NCI-H1694 (cell line): ENCODE measurements at regions not wholly inside any gene's neighbourhood (a gene's known extent, or its start where the extent isn't known, plus 50 kb on each side); places are given as distances from the start of the nearest gene placed in this dataset.
"Not testable (repeated sequence)": the region's sequence is repeated elsewhere in the genome, so short reads cannot be mapped to it uniquely, and the experiment has no call there.

Source experiments
- DNase-seq: peaks from one replicate; lab custom pipeline; 2025; lab: John Stamatoyannopoulos, UW

GRCh38 chr1:157460381-157460780 lies 91.9 kb downstream of the FCRL5 start:
- DNase-seq, result no peak

DNA sequence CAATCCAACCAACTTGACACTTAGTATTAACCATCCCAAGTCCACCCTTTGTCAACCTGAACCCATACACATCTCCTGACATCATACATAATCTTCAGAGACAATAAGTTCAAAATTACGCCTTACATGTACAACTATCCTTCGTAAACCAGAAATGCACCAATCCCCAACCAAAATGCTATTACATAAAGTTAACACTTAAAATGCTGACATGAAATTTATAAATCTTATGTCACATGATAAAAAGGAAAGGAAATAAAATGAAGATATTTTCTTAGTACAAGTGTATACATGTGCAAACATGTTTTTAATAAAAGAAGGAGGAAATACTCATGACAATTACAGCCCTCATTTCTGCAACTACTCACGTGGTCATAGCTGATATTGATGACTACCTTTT lies 95.0 kb downstream of the FCRL5 start:
- no peak for DNase-seq

DNA sequence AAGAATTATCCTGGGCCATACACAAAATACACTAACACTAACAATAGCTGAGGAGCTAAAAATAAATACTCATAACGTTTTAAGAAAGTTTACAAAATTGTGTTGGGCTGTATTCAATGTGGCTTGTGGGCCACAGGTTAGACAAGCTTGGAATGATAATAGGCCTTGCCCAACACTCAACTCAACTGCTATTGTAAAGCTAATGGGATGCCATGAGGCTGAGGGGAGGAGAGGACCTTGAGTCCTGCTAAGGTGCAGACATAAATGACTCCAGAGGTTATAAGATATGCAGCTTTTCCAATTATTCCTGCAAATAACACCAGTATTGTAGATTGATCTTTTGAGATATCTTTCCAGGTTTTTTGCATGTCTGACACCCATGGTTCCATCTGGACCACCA lies 97.0 kb downstream of the FCRL5 start:
- no peak for DNase-seq

DNA sequence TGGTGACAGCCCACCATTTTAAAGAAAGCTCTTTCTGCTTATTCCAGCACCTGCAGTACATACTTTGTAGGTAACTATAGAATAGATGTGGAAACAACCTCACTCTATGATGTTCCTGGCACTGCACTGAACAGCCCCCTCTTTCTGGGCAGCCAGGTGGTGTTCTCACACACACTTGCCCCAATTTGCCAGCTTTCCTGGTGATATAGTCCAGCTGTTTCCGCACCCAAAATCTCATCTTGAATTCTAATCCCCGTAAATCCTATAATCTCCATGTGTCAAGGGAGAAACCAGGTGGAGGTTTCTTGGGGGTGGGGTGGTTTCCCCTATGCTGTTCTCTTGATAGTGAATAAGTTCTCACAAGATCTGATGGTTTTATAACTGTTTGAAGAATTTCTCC lies 102.2 kb downstream of the FCRL5 start:
- DNase-seq, result no peak

GRCh38 chr1:157448636-157449035 lies 103.7 kb downstream of the FCRL5 start:
- DNase-seq, result no peak

DNA sequence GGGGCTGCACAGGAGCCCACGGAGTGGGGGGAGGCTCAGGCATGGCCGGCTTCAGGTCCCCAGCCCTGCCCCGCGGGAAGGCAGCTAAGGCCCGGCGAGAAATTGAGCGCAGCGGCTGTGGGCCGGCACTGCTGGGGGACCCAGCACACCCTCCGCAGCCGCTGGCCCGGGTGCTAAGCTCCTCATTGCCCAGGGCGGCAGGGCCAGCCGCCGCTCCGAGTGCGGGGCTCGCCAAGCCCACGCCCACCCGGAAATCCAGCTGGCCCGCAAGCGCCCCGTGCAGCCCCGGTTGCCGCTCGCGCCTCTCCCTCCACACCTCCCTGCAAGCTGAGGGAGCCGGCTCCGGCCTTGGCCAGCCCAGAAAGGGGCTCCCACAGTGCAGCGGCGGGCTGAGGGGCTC lies 106.0 kb downstream of the FCRL5 start:
- not testable (repeated sequence) for DNase-seq

- not testable (repeated sequence) for DNase-seq
These were observed 106.6 kb downstream of the FCRL5 start for GRCh38 chr1:157445616-157446140.

DNA sequence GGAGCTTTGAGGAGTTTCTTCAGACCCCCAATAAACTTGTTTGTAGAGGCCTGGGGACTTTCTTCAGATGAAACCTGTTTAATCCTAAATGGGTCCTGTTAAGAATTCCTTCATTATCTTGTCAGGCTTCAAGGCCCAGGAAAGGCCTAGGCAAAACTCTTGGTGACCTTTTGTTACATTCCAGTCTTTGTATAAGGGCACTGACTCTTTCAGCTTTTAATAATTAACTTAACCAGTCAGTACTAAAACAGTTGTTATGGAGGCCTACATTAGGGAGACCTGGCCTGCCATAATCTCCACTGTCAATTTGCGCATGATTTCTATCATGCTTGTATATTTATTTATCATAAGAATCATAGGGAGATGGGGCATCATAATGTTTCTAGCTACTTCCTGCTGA lies 110.2 kb downstream of the FCRL5 start:
- no peak for DNase-seq

GRCh38 chr1:157439302-157439954 lies 112.9 kb downstream of the FCRL5 start:
- no peak for DNase-seq

DNA sequence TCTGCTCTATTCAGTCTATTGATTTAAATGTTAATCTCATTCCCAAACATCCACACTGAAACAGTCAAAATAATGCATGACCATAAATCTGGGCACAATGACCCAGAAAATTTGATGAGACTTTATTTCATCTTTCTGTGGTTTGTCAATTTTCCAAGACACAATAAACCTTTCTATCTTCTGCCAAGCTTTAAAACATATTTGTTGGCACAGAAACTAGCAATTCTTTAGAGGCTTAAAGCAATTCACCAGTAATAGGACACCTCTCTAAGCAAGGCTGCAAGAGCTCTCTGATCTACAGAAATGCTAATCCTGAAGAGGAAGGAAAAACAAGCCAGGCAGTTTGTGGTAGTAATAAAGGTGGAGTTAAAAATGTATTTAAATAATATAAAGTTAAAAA lies 113.7 kb downstream of the FCRL5 start:
- DNase-seq, result no peak

DNA sequence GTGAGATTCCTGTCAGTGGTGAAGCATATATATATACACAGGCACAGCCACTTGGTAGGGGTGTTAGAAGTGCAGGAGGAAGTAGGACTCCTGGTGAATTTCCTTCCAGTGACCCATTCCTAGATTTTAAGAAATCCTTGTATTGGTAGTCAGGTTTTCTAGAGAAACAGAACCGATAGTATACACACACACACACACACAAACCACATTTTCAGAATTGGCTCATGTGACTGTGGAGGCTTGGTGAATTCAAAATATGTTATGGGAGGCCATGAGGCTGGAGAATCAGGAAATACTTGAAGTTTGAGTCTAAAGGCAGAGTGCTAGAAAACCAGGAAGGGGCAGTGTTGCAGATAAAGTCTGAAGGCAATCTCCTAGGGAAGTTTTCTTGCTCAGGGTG lies 114.2 kb downstream of the FCRL5 start:
- no peak for DNase-seq

DNA sequence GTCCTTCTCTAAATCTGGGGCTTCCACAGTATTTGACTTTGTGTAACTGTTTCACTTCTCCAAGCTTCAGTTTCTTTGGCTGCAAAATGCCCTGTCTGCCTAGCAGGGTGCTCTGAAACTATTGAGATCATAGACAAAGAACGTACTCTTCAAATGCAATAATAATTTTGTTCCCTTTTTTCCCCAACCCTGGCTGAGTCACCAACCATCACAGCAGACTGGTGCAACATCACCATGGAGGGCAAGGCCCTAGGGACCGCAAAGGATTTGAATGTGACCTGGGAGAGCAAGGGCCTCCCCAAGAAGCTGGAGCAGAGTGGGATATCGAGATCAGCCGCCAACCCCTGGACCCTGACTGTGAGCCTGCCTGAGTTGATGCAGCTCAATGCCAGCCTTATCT lies 115.0 kb downstream of the FCRL5 start:
- no peak for DNase-seq

GRCh38 chr1:157431751-157432150 lies 120.6 kb downstream of the FCRL5 start:
- no peak for DNase-seq

DNA sequence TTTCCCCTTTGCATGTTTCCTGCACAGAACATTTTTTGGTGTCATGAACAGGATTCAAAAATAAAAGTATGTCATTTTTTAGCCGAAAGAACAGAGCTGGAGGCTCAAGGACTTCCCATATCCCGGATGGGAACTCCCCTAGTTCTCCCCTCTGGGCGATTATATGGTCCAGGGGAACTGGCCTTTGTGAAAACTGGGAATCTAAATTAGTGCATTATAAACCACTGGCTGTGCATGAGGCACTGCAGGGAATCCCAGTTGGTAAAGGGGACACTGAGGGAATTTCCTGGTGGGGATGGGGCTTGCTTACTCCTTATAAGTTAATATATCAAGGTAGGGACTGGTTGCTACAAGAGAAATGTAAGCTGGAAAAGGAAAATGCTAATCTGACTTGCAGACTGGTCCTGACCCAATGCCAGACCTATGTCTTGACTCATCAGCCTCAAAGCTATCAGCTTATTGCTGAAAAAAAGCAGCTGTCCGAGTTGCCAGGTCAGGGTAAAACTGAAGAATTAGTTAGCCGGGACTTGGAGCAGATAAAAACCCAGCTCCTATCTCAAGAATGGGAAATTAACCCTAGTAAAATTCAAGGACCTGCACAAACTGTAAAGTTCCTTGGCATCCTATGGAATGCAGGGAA lies 122.6 kb downstream of the FCRL5 start:
- DNase-seq, result no peak

DNA sequence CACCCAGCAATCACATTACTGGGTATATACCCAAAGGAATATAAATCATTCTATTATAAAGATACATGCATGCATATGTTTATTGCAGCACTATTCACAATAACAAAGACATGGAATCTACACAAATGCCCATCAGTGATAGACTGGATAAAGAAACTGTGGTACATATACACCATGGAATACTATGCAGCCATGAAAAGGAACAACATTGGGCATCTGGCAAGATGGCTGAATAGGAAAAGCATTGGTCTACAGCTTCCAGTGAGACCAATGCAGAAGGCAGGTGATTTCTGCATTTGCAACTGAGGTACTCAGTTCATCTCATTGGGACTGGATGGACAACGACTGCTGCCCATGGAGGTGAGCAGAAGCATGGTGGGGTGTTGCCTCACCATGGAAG lies 128.6 kb downstream of the FCRL5 start:
- DNase-seq, result not testable (repeated sequence)

- no peak for DNase-seq
These were observed 132.3 kb downstream of the FCRL5 start for GRCh38 chr1:157419845-157420542.

GRCh38 chr1:157418659-157419058 lies 133.7 kb downstream of the FCRL5 start:
- no peak for DNase-seq

- no peak for DNase-seq
These were observed 134.1 kb downstream of the FCRL5 start for GRCh38 chr1:157418231-157418630.

DNA sequence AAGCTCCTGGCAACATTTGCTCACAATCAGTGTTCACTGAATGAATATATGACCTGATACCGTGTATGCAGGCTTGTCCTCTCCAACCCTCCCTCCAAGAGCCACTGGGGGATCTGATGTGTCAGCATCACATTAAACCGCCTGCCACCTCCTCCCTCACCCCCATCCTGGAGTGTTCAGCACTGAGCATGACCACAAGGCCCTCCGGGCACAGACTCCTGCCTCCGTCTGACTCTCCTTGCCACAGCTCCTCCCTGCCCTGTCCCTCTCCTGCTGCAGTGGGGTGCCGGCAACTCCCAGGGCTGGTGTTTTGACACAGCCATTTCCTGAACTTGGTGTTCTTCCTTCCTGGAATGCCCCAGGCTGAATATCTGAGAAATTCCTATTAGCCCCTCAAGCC lies 136.7 kb downstream of the FCRL5 start:
- DNase-seq, result no peak

DNA sequence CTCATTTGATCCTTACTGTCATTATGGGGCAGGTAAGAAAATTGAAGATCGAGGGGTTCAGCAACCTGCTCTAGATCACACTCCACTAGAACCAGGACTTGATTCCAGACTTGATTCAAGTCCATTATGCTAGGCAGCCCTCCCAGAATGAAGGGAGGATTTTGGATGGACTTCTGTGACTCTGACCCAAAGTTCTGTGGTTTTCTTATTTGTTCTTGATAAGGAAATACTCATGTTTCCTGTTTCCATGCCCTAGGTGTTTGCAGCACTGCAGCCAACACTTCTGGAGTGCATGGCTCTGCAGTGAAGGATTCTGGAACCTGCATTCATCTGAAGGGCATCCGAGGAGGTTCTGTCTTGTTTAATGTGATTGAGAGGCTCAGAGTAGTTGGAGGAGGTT lies 140.0 kb downstream of the FCRL5 start:
- DNase-seq, result no peak

- DNase-seq, result no peak
These were observed 140.5 kb downstream of the FCRL5 start for GRCh38 chr1:157411769-157412168.

DNA sequence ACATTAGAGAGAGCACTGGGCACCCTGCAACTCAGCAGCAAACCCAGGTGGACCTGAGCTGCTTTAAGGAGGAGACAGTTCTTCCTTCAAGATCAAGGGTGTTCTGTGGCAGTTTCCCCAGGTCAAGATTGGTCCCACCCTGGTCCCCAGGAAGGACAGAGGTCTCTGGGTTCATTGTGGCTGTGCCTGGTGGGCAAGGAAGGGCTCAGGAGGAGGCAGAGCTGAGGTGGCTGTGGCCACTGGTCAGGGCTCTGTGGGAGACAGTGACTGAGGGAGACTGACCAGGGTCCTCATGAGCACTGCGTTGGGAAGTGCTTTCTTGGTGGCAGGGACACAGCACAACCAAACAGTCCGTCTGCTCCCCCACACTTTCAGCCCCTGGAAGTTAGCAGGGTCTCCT lies 141.3 kb downstream of the FCRL5 start:
- no peak for DNase-seq

DNA sequence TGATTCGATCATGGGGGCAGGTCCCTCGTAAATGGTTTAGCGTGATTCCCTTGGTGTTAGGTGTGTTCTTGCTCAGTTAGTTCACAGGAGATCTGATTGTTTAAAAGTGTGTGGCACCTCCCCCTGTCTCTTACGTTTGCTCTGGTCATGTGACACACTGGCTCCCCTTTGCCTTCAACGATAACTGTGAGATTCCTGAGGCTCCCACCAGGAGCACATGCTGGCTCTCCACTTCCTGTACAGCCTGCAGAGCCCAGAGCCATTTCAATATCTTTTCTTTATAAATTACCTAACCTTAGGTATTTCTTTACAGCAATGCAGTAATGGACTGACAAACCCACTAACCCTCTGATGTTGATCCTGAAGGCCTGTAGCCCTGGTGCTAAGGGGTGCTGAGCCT lies 141.9 kb downstream of the FCRL5 start:
- no peak for DNase-seq
